ENCODE measurements at regions not wholly inside any gene's neighbourhood (a gene's known extent, or its start where the extent isn't known, plus 50 kb on each side); places are given as distances from the start of the nearest gene placed in this dataset.

DNA sequence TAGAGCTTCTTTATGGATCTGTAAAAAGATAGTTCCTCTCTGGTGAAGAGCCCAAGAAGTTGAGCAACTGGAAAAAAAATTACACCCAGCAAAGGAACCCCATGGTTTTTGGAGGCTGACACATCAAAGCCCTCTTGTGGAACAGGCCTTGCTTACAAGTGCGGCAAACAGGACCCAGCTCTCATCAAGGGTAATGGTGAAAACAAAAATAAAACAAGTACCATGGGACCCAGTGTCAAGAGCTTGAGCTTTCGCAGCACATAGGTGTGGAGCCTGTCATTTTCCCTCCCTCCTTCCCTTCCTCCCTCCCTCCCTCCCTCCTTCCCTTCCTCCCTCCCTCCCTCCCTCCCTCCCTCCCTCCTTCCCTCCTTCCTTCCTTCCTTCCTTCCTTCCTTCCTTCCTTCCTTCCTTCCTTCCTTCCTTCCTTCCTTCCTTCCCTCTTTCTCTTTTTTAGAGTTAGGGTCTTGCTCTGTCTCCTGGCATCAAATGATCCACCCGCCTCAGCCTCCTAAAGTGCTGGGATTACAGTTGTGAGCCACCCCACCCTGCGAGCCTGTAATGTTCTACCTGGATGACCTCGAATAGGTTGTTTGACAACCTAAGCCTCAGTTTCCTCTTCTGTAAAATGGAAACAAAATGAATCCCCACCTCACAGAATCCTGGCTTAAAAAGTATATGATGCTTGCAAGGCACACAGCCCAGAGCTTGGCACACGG lies 114.3 kb upstream of the RPH3A start:
- POLR2A ChIA-PET (ENCODE audit: unreplicated experiment), result no interaction called here
- Histone ChIP-seq H3K4me2 (ENCODE audit: low read depth, low read length) (no peak overlapping the region), H3K27ac (ENCODE audit: insufficient read depth, low read length) (no peak overlapping the region), H4K5ac (ENCODE audit: low read depth, low read length) (no peak overlapping the region), H3K4me3 (ENCODE audit: insufficient read depth, low read depth, low read length) (no peak overlapping the region), H3K18ac (ENCODE audit: low read depth, low read length) (no peak overlapping the region), H2BK120ac (ENCODE audit: low read depth, low read length) (no peak overlapping the region), H3K4ac (ENCODE audit: low read depth, low read length) (no peak overlapping the region), H3K27me3 (ENCODE audit: control insufficient read depth, insufficient read depth, low read length) (no peaks in the 10 kb centered on the region), H2AK9ac (replicated peaks; ENCODE audit: low read depth, low read length, poor library complexity) (no peak overlapping the region), H4K91ac (ENCODE audit: insufficient read depth, low read depth, low read length) (no peak overlapping the region), H4K8ac (ENCODE audit: low read depth in 2 of 2, low read length in 2 of 2) (no peak overlapping the region), H4K20me1 (ENCODE audit: insufficient read depth, low read length) (no peaks in the 10 kb centered on the region), H3K23ac (ENCODE audit: low read depth, low read length) (no peak overlapping the region), H3K4me1 (ENCODE audit: control insufficient read depth, insufficient read depth, low read length) (no peaks in the 10 kb centered on the region), H3K36me3 (ENCODE audit: control insufficient read depth, insufficient read depth, low read length) (no peaks in the 10 kb centered on the region), H3K9ac (ENCODE audit: low read depth, low read length) (no peak overlapping the region), H2BK15ac (ENCODE audit: low read depth, low read length) (no peak overlapping the region), H3K9me1 (ENCODE audit: insufficient read depth, low read length) (no peaks in the 10 kb centered on the region), H3K9me3 (ENCODE audit: control insufficient read depth, insufficient read depth, low read length) (no peaks in the 10 kb centered on the region), H2AFZ (replicated peaks; ENCODE audit: low read length, poor library complexity) (no peak overlapping the region), H3K56ac (ENCODE audit: extremely low read depth, insufficient read depth, low read length) (no peak overlapping the region), H3K14ac (replicated peaks; ENCODE audit: low read depth, low read length) (no peak overlapping the region), H2AK5ac (ENCODE audit: low read depth, low read length) (no peak overlapping the region), H2BK5ac (ENCODE audit: low read depth, low read length, poor library complexity, severe bottlenecking) (no peak overlapping the region), H3K79me1 (ENCODE audit: low read depth in 1 of 2, low read length in 2 of 2) (no peaks in the 10 kb centered on the region), H2BK20ac (ENCODE audit: low read depth, low read length) (no peak overlapping the region)
- DNase-seq (no peak), ATAC-seq (ENCODE audit: low read depth) (no peak)
- dilution Hi-C loops (cut with HindIII; ENCODE audit: low sequenced_read_pairs, unreplicated experiment) (no loop called here), in situ Hi-C loops (cut with MboI; ENCODE audit: low sequenced_read_pairs) (no loop called here), intact Hi-C loops (cut with micrococcal nuclease) (no loop called here)
- CTCF ChIA-PET, result no interaction called here
- no TSS peak for BruUV-seq (replicated peaks)
- TF ChIP-seq RCOR1 (IDR thresholded peaks at IDR 0.05; ENCODE audit: insufficient replicate concordance, low read length) (no peak), FOS (IDR thresholded peaks at IDR 0.05; ENCODE audit: low read depth, low read length) (no peak), CEBPB (IDR thresholded peaks at IDR 0.05; ENCODE audit: low read depth, low read length) (no peak), RFX5 (IDR thresholded peaks at IDR 0.05; ENCODE audit: low read depth, low read length) (no peak), MXI1 (IDR thresholded peaks at IDR 0.05; ENCODE audit: borderline replicate concordance, low read depth, low read length) (no peak), CHD1 (IDR thresholded peaks at IDR 0.05; ENCODE audit: low read depth, low read length) (no peak), NFE2L2 (IDR thresholded peaks at IDR 0.05; ENCODE audit: low read depth, low read length) (no peak), RAD21 (IDR thresholded peaks at IDR 0.05; ENCODE audit: low read length) (no peak), MAFK (IDR thresholded peaks at IDR 0.05; ENCODE audit: low read depth, low read length) (no peak), POLR2A (IDR thresholded peaks at IDR 0.05; ENCODE audit: low read depth, low read length) (no peak), BHLHE40 (IDR thresholded peaks at IDR 0.05; ENCODE audit: low read depth, low read length) (no peak), MAZ (IDR thresholded peaks at IDR 0.05; ENCODE audit: borderline replicate concordance, low read depth, low read length) (no peak), SMC3 (IDR thresholded peaks at IDR 0.05; ENCODE audit: low read depth, low read length) (no peak)
- TF ChIP-seq, protein P1, sequence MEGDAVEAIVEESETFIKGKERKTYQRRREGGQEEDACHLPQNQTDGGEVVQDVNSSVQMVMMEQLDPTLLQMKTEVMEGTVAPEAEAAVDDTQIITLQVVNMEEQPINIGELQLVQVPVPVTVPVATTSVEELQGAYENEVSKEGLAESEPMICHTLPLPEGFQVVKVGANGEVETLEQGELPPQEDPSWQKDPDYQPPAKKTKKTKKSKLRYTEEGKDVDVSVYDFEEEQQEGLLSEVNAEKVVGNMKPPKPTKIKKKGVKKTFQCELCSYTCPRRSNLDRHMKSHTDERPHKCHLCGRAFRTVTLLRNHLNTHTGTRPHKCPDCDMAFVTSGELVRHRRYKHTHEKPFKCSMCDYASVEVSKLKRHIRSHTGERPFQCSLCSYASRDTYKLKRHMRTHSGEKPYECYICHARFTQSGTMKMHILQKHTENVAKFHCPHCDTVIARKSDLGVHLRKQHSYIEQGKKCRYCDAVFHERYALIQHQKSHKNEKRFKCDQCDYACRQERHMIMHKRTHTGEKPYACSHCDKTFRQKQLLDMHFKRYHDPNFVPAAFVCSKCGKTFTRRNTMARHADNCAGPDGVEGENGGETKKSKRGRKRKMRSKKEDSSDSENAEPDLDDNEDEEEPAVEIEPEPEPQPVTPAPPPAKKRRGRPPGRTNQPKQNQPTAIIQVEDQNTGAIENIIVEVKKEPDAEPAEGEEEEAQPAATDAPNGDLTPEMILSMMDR (conservative IDR thresholded peaks at IDR 0.05; ENCODE audit: low read depth, low read length), result no peak
- TF ChIP-seq, protein P2, sequence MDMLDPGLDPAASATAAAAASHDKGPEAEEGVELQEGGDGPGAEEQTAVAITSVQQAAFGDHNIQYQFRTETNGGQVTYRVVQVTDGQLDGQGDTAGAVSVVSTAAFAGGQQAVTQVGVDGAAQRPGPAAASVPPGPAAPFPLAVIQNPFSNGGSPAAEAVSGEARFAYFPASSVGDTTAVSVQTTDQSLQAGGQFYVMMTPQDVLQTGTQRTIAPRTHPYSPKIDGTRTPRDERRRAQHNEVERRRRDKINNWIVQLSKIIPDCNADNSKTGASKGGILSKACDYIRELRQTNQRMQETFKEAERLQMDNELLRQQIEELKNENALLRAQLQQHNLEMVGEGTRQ (IDR thresholded peaks at IDR 0.05; ENCODE audit: low read depth, low read length), result no peak
- TF ChIP-seq, protein P3, sequence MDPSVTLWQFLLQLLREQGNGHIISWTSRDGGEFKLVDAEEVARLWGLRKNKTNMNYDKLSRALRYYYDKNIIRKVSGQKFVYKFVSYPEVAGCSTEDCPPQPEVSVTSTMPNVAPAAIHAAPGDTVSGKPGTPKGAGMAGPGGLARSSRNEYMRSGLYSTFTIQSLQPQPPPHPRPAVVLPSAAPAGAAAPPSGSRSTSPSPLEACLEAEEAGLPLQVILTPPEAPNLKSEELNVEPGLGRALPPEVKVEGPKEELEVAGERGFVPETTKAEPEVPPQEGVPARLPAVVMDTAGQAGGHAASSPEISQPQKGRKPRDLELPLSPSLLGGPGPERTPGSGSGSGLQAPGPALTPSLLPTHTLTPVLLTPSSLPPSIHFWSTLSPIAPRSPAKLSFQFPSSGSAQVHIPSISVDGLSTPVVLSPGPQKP (IDR thresholded peaks at IDR 0.05; ENCODE audit: borderline replicate concordance, low read depth, low read length), result no peak
- WGBS, 2 experiments (ENCODE audit: extremely low coverage in 2 of 2, insufficient read length in 1 of 2), result no CpG with 5 or more reads among the region's 6 CpGs
